Esophagus squamous epithelium (tissue), 4 donors: ENCODE measurements at regions not wholly inside any gene's neighbourhood (a gene's known extent, or its start where the extent isn't known, plus 50 kb on each side); places are given as distances from the start of the nearest gene placed in this dataset.

Experiments
- POLR2A ChIP-seq, 4 donors: fragments of 450-650 bp; IDR thresholded peaks; one replicate each; pipeline ENCODE4 v1.6.1; 2017; ENCODE audit warnings: antibody characterized with exemption in 4 of 4, mild to moderate bottlenecking in 4 of 4, moderate library complexity in 3 of 4
- TF ChIP-seq, protein P1 (sequence below), 6 experiments: fragments of 450-650 bp in 4 of 6; fragments of 200-600 bp in 2 of 6; sonication (generic) in 2 of 6; IDR thresholded peaks; one replicate each; pipeline ENCODE4 v1.5.1; 2016 to 2019; ENCODE audit warnings: antibody characterized with exemption in 6 of 6, mild to moderate bottlenecking in 4 of 6, moderate library complexity in 4 of 6

DNA sequence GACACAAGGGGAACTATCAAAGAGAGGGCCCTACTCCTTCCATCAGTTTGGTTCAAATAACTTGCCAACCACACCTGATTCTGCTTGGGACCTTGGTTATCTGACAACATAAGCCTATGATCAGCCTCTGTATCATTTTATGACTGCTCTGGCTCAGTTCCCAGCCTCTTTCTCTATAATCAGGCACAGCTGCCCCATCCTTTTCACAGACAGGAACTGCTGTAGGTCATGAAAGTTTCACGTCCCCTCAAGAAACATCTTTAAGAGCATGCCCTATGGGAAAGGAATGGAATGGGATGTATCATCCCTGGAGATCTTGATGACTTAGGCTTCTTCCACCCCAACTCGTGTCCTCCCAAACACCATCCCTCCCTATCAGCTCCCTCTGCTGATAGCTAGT, 243.4 kb downstream of the AR start:
- TF ChIP-seq, protein P1, sequence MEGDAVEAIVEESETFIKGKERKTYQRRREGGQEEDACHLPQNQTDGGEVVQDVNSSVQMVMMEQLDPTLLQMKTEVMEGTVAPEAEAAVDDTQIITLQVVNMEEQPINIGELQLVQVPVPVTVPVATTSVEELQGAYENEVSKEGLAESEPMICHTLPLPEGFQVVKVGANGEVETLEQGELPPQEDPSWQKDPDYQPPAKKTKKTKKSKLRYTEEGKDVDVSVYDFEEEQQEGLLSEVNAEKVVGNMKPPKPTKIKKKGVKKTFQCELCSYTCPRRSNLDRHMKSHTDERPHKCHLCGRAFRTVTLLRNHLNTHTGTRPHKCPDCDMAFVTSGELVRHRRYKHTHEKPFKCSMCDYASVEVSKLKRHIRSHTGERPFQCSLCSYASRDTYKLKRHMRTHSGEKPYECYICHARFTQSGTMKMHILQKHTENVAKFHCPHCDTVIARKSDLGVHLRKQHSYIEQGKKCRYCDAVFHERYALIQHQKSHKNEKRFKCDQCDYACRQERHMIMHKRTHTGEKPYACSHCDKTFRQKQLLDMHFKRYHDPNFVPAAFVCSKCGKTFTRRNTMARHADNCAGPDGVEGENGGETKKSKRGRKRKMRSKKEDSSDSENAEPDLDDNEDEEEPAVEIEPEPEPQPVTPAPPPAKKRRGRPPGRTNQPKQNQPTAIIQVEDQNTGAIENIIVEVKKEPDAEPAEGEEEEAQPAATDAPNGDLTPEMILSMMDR (IDR thresholded peaks at IDR 0.05), result no peak
- no peak for TF ChIP-seq POLR2A (IDR thresholded peaks at IDR 0.05)
